ENCODE measurements at regions not wholly inside any gene's neighbourhood (a gene's known extent, or its start where the extent isn't known, plus 50 kb on each side); places are given as distances from the start of the nearest gene placed in this dataset.

GRCh38 chr5:179486596-179487051 lies 63.7 kb upstream of the RUFY1 start:
- TF ChIP-seq CTCF (IDR thresholded peaks at IDR 0.05): no peak
- TF ChIP-seq POLR2A (IDR thresholded peaks at IDR 0.05): no peak

Data from lower leg skin (tissue), 3 donors.